ENCODE measurements at regions not wholly inside any gene's neighbourhood (a gene's known extent, or its start where the extent isn't known, plus 50 kb on each side); places are given as distances from the start of the nearest gene placed in this dataset.

DNA sequence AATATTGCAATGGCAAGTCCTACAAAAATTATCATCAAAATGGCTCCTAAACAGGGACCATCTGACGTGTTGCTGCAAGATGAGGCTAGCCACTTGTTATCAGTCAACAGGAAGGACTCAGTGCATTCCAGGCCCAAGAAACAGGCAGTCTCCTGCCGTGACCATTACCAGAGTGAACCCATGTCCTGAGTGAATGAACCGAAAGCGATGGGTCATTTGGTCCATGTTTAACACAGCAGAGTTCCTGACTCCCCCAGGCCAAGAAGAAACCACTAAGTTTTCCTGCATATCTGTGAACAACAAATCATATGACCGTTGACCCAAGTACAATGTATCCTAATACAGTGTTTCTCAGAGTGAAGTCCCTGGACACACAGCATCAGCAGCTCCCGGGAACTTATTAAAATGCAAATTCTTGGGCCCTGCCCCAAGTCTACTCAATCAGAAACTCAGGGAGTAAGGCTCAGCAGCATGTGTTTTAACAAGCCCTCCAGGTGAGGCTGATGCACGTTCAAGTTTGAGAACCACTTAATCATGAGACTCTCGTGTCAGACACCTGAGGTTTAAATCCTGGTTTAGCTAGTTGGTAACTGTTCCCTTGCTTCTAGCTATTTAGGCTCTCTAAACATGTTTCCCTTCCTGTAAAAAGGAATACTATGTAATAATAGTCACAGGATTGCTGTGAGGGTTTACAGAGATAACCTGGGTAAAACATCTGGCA is 429.4 kb upstream of the MAF start:
- no peak for ATAC-seq (ENCODE audit: low read depth)
- H3K27me3 Mint-ChIP-seq: peaks cover 4% of the 10 kb centered on the region

GRCh38 chr16:80029381-80029630 is 428.8 kb upstream of the MAF start:
- H3K27ac Mint-ChIP-seq: no peak overlapping the region
- H3K36me3 Mint-ChIP-seq: no peaks in the 10 kb centered on the region

More for the DNA sequence above, 429.4 kb upstream of the MAF start:
- no peak for DNase-seq (ENCODE audit: low spot score in 2 of 2)
- Mint-ChIP-seq H3K36me3 (no peaks in the 10 kb centered on the region), H3K4me1 (peaks cover 2% of the 10 kb centered on the region), H3K27ac (no peak overlapping the region), H3K9me3 (peaks cover 5% of the 10 kb centered on the region), H3K4me3 (no peak overlapping the region)

DNA sequence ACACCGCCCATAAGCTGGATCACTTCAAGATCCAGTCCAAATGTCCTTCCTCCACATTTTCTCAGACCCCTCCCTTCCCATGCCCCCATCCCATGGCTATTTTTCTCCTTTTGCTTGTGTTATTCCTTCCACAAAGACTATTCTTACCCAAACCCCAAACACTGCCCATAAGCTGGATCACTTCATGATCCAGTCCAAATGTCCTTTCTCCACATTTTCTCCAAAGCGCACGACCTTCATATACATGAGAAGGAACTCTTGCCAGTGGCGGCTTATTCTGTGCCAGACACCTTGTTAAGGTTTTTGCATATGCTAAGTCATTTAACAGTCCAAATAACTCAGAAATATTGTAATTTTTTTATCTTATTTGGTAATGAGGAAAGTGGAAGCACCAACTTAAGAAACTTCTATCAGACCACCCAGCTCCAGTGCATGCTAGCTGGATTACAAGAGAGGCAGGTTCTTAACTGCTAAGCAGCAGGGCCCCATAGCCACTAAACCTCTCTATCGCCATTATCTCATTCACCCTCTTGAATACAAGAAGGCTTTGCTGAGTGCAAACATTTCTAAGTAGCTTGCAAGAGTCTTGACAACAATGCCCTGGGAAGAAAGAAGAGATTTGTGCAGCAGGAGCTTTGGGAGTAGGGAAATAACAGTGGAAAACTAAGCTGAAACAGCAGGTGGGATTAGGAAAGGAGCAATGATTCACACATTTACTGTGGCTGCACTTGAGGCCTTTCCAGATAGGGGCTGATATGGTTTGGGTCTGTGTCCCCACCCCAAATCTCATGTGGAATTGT is 428.2 kb upstream of the MAF start:
- no peaks in the 10 kb centered on the region for H3K36me3 Mint-ChIP-seq
- H3K27me3 Mint-ChIP-seq: peaks cover 6% of the 10 kb centered on the region
- no peak overlapping the region for H3K27ac Mint-ChIP-seq
- peaks cover 5% of the 10 kb centered on the region for H3K9me3 Mint-ChIP-seq
- H3K4me1 Mint-ChIP-seq: peaks cover 2% of the 10 kb centered on the region
- ATAC-seq (ENCODE audit: low read depth) (no peak), DNase-seq (ENCODE audit: low spot score in 2 of 2) (no peak)
- H3K4me3 Mint-ChIP-seq: no peak overlapping the region

More at GRCh38 chr16:80029381-80029630, 428.8 kb upstream of the MAF start:
- H3K4me3 Mint-ChIP-seq: no peak overlapping the region
- ATAC-seq (ENCODE audit: low read depth): no peak
- peaks cover 5% of the 10 kb centered on the region for H3K9me3 Mint-ChIP-seq
- peaks cover 2% of the 10 kb centered on the region for H3K4me1 Mint-ChIP-seq
- H3K27me3 Mint-ChIP-seq: peaks cover 6% of the 10 kb centered on the region
- DNase-seq (ENCODE audit: low spot score in 2 of 2): no peak

DNA sequence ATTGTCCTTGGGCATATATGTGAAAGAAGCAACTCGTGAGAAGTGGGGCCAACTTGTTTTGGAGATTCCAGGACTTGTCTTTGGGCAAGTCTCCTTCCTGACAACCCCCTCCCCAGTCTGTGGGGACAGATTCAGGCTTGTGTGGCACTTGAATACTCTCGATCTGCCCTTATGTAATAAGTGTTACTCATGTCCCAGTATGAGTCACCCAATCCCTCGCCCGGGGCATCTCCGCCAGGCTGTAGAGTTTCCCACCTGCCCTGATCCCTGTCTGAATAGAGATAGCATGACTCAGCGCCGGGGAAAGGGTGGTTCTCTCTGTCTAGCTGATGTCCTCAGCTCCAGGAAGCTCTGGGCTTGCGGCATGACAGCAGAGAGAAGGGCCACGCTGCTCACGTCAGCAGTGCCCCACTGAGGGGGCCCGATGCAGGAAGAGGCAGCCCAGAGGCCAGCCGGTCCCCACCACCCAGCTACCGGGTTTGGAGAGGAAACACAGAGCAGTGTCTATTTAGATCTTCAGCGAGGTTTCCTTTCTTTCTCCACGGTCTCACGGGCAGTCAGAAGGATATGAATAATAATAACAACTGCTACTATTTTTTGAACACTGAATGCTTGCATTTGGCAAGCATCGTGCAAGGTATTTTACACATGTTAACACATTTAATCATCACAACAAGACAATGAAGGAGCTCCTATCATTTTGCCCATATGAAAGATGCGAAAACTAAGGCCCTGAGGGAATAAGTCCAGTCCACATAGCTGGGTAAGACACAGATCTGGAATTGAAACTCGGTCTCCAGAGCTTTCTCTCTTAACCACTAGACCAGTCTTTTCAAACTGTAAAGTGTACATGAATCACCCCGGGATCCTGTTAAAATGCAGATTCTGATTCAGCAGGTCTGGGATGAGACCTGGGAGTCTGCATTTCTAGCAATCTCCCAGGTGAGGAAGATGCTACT is 426.7 kb upstream of the MAF start:
- no peaks in the 10 kb centered on the region for H3K36me3 Mint-ChIP-seq
- H3K27ac Mint-ChIP-seq: no peak overlapping the region
- peaks cover 6% of the 10 kb centered on the region for H3K27me3 Mint-ChIP-seq
- peaks cover 2% of the 10 kb centered on the region for H3K4me1 Mint-ChIP-seq
- no peak for DNase-seq (ENCODE audit: low spot score in 2 of 2)
- H3K4me3 Mint-ChIP-seq: no peak overlapping the region
- H3K9me3 Mint-ChIP-seq: no peaks in the 10 kb centered on the region
- ATAC-seq (ENCODE audit: low read depth): no peak

GRCh38 chr16:80025236-80025635 is 424.7 kb upstream of the MAF start:
- Mint-ChIP-seq H3K36me3 (no peaks in the 10 kb centered on the region), H3K27ac (no peak overlapping the region), H3K4me3 (no peak overlapping the region), H3K9me3 (no peaks in the 10 kb centered on the region), H3K27me3 (peaks cover 6% of the 10 kb centered on the region), H3K4me1 (peaks cover 2% of the 10 kb centered on the region)
- ATAC-seq (ENCODE audit: low read depth) (no peak), DNase-seq (ENCODE audit: low spot score in 2 of 2) (no peak)

GRCh38 chr16:80024443-80024842 is 423.9 kb upstream of the MAF start:
- DNase-seq (ENCODE audit: low spot score in 2 of 2) (no peak), ATAC-seq (ENCODE audit: low read depth) (no peak)
- H3K27me3 Mint-ChIP-seq: peaks cover 6% of the 10 kb centered on the region
- no peak overlapping the region for H3K27ac Mint-ChIP-seq
- H3K36me3 Mint-ChIP-seq: no peaks in the 10 kb centered on the region
- no peaks in the 10 kb centered on the region for H3K9me3 Mint-ChIP-seq
- H3K4me3 Mint-ChIP-seq: no peak overlapping the region
- H3K4me1 Mint-ChIP-seq: peaks cover 2% of the 10 kb centered on the region

GRCh38 chr16:80023865-80024264 is 423.3 kb upstream of the MAF start:
- peaks cover 2% of the 10 kb centered on the region for H3K4me1 Mint-ChIP-seq
- ATAC-seq (ENCODE audit: low read depth) (no peak), DNase-seq (ENCODE audit: low spot score in 2 of 2) (no peak)
- H3K4me3 Mint-ChIP-seq: no peak overlapping the region
- no peaks in the 10 kb centered on the region for H3K36me3 Mint-ChIP-seq
- peaks cover 6% of the 10 kb centered on the region for H3K27me3 Mint-ChIP-seq
- no peaks in the 10 kb centered on the region for H3K9me3 Mint-ChIP-seq
- no peak overlapping the region for H3K27ac Mint-ChIP-seq

GRCh38 chr16:80019395-80019794 is 418.9 kb upstream of the MAF start:
- ATAC-seq (ENCODE audit: low read depth): no peak
- H3K4me1 Mint-ChIP-seq: no peaks in the 10 kb centered on the region
- no peak overlapping the region for H3K4me3 Mint-ChIP-seq
- no peak overlapping the region for H3K27ac Mint-ChIP-seq
- DNase-seq (ENCODE audit: low spot score in 2 of 2): no peak
- no peaks in the 10 kb centered on the region for H3K27me3 Mint-ChIP-seq
- H3K36me3 Mint-ChIP-seq: no peaks in the 10 kb centered on the region
- no peaks in the 10 kb centered on the region for H3K9me3 Mint-ChIP-seq

DNA sequence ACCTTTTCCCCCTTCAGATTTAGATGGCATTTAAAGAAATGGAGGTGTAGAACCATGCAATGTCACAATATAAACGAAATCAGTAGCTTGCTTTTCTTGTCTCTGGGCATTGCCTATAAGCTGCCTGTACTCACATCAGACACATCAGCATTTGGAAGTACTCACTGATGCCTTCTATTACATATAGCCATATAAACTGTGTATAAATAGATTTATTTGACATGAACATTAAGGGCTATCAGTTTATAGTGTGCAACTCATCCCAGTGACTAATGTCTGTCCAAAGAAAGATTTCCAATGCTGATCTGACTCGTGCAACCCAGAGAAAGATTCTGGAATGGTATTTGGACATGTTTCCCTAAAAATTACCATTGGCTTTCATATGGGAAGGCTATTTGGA is 417.9 kb upstream of the MAF start:
- H3K4me1 Mint-ChIP-seq: no peaks in the 10 kb centered on the region
- H3K27ac Mint-ChIP-seq: no peak overlapping the region
- H3K4me3 Mint-ChIP-seq: no peak overlapping the region
- H3K27me3 Mint-ChIP-seq: no peaks in the 10 kb centered on the region
- DNase-seq (ENCODE audit: low spot score in 2 of 2) (no peak), ATAC-seq (ENCODE audit: low read depth) (no peak)
- no peaks in the 10 kb centered on the region for H3K9me3 Mint-ChIP-seq
- H3K36me3 Mint-ChIP-seq: no peaks in the 10 kb centered on the region

DNA sequence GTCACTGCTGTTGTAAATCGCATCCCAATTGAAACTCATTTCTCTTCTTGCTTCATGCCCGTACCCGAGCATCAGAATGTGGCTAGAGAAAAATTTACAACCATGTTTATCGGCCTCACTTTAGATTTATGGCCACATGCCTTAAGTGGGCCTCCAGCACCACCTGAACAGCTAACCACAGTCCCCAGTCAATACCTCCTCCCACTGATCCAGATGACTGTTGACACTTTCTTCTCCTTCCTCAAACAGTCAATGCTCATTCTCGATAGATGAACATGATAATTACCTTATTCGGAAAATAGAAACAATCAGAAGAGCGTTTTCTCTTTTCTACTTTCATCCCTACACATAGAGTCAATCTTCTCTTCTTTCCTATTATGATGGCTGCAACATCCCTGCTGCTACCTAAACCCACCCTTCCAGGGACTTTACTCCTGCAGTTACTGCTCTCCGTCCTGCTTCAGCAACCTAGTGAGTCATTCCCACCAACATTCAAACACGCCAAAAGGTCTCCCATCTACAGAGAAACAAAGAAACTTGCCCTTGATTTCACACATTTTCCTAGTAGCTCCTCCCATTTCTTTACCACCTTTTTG is 416.3 kb upstream of the MAF start:
- Mint-ChIP-seq H3K36me3 (no peaks in the 10 kb centered on the region), H3K9me3 (no peaks in the 10 kb centered on the region), H3K27me3 (no peaks in the 10 kb centered on the region), H3K4me3 (no peak overlapping the region), H3K27ac (no peak overlapping the region), H3K4me1 (no peaks in the 10 kb centered on the region)
- DNase-seq (ENCODE audit: low spot score in 2 of 2) (no peak), ATAC-seq (ENCODE audit: low read depth) (no peak)

DNA sequence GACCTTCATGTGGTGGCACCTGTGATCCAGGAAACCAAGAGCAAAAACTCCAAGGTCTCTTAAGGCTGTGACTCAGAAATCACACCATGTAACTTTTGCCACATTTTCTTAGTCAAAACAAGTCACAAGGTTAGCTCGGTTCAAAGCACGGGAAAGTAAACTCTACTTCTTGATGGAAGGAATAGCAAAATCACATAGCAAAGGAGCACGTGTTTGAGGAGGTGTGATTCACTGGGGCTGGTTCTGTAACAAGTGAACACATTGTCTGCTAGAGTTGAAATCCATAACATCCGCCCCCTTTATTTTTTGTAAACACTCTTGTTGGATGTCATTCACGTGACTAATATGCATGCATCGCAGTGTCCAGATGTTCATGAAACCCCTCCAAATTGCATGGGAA is 415.0 kb upstream of the MAF start:
- Mint-ChIP-seq H3K4me3 (no peak overlapping the region), H3K36me3 (no peaks in the 10 kb centered on the region), H3K4me1 (no peaks in the 10 kb centered on the region), H3K9me3 (peaks cover 2% of the 10 kb centered on the region), H3K27me3 (peaks cover 2% of the 10 kb centered on the region), H3K27ac (no peak overlapping the region)
- DNase-seq (ENCODE audit: low spot score in 2 of 2) (no peak), ATAC-seq (ENCODE audit: low read depth) (no peak)

DNA sequence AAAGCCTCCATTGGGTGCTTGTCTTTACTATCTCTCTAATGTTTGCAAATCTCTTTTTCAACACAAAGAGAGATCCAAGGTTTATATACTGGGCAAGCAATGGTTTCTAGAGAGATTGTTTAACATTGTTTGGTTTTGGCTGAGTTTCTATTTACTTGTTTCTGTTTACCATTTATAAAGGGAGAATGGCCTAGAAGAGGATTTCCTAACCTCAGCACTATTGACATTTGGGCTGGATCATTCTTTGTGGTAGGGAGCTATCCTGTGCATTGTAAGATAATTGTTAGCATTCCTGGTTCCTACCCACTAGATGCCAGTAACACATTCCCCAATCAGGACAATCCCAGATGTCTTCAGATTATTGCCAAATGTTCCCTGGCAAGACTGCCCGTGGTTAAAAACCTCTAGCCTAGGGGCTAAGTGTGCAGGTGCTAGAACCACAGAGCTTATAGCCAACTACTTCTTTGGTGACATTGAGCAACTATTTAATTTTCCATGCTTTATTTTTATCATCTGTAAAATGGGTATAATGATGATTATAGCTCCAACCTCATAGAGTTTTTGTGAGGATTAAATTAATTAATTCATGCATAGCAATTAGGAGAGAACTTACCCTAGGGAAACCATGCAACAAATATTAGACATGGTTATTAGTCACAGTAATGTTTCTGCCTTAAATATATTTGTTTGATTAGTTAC is 413.9 kb upstream of the MAF start:
- Mint-ChIP-seq H3K4me3 (no peak overlapping the region), H3K27me3 (peaks cover 2% of the 10 kb centered on the region), H3K27ac (no peak overlapping the region), H3K9me3 (peaks cover 4% of the 10 kb centered on the region), H3K4me1 (no peaks in the 10 kb centered on the region), H3K36me3 (no peaks in the 10 kb centered on the region)
- no peak for DNase-seq (ENCODE audit: low spot score in 2 of 2)
- ATAC-seq (ENCODE audit: low read depth): no peak

GRCh38 chr16:80012586-80012985 is 412.0 kb upstream of the MAF start:
- no peak for DNase-seq (ENCODE audit: low spot score in 2 of 2)
- Mint-ChIP-seq H3K9me3 (peaks cover 4% of the 10 kb centered on the region), H3K27ac (no peak overlapping the region), H3K4me1 (no peaks in the 10 kb centered on the region), H3K36me3 (no peaks in the 10 kb centered on the region), H3K4me3 (no peak overlapping the region), H3K27me3 (peaks cover 2% of the 10 kb centered on the region)
- no peak for ATAC-seq (ENCODE audit: low read depth)

Data from memory B cell (primary cell).